GM21423 (cell line): ENCODE measurements at regions not wholly inside any gene's neighbourhood (a gene's known extent, or its start where the extent isn't known, plus 50 kb on each side); places are given as distances from the start of the nearest gene placed in this dataset.

Experiments used
- ATAC-seq: cut with Tn5 transposase; IDR thresholded peaks from one replicate; pipeline ENCODE4 v1.9.1; 2021; ENCODE audit warnings: mild to moderate bottlenecking, moderate library complexity; ENCODE audit not compliant: unreplicated experiment

DNA sequence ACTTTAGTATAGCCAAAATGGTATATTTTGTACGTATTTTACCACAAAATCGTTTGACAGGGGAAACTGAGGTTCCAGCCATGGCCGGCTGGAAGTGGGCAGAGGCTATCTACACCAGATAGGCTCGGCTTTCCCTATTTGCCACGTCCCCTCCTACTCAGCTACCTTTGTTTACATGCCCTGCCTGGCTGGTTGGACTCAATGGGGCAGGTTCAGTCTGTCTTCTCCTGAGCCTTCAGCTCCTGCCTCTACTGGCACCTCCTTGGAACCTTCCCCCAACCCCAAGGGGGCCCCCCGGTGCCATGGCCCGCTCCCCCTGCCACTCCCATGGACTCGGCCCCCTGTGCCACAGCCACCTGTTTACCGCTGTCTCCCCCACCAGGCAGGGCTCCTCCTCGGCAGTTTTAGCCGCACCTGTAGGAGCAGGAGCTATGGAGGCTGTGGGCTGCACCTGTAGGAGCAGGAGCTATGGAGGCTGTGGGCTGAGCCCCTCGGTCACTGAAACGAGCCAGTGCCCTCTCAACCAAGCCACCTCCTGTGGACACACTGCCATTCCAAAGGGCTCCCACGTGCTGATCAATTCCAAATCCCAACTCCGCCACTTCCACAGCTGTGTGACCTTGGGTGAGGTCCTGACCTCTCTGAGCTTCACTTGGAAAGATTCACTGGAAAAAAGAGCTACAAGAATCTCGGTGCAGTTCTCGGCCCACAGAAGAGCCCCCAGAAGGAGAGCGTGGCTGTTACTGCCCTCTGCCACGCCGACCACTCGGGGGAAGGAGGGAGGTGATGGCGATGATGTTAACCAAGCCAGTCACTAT is 62.2 kb downstream of the NCOR2 start:
- no peak for ATAC-seq

DNA sequence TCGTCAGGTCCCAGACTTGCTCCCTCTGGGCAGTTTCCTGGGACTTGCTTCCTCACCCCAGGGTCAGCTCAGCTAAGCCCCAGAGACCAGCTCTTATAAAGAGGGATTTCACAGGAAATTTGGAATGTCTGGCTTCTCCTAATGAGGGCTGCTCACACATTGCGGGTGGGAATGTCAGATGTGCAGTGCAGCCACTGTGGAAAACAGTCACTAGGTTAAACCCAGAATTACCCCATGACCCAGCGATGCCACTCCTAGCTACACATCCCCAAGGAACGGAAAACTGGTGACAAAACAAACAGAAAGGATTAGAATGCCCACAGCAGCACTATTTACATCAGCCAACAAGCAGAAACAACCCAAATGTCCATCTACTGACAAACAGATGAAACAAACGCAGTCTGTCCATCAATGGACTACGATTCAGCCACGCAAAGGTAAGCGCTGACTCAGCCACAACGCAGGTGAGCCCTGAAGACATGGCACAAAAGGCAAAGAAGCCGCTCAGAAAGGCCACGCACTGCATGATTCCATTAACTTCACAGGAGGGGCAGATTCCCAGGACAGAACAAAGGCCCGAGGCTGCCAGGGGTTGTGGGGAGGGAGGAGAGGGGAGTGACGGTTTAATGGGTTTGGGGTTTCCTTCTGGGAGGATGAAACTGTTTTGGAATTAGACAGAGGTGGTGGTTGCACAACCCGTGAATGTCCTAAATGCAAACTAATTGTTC is 63.0 kb downstream of the NCOR2 start:
- ATAC-seq: no peak

DNA sequence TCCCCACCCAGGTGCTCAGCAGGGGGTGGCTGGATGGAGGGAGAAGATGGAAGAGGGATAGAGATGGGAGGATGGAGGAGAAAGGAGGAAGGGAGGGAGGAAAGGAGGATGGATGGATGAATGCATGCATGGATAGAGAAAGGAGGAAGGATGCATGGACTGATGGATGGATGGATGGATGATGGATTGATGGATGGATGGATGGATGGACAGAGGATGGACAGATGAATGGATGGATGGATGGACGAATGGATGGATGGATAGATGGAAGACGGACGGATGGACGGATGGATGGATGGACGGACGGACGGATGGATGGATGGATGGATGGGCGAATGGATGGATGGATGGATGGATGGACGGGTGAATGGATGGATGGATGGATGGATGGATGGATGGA is 64.1 kb downstream of the NCOR2 start:
- no peak for ATAC-seq

DNA sequence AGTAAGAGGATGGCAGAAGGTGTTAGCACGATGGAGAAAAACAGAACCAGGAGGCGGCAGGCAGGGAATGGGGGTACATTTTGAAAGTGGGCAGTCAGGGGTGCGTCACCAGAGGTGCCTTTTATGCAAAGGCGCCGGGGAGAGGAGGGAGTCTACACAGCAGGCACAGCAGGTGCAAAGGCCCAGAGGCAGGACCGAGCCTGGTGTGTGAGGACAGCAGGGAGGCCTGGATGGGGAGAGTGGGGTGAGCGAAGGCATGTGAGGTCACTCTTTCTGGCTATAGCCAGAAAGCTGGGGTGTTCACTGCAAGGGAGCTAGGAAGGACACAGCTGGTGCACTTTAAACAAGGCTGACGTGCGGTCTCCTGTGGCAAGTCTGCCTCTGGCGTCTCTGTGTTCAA is 65.0 kb downstream of the NCOR2 start:
- ATAC-seq: no peak

DNA sequence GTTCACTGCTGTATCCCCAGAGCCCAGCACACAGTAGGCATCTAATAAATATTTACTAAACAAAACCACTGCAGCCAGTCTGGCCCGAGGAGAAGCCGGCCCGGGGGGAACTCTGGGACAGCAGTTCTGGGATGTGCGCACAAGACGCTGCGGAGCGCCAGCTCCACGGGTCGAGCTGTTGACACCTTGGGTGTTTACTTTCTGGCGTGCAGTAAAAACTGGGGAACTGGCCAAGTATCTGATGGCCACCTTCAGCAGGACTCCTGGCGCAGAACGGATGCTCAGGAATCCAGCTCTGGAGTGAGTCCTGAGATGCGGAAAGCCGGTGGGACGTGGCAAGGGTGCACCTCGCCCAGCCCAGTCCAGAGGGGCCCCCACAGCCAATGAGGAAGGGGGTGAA is 65.6 kb downstream of the NCOR2 start:
- no peak for ATAC-seq

DNA sequence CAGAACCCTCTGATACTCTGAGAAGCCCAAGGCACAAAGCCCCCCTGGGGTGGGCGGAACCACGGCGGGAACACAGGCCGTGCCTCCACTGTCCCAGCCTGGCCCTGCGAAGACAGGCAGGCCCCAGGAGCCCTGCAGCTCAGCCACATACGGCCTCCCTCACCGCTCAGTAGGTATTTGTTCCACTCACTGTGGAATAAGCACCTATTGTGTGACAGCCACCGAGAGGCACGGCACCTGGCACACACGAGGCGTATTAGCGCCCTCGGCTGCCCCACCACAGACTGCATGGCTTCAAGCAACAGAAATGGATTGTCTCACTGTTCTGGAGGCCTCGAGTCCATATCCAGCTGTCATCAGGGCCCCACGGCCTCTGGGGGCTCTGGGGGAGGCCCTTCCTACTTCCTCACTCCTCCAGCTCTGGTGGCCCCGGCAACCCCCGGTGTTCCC is 66.3 kb downstream of the NCOR2 start:
- no peak for ATAC-seq

DNA sequence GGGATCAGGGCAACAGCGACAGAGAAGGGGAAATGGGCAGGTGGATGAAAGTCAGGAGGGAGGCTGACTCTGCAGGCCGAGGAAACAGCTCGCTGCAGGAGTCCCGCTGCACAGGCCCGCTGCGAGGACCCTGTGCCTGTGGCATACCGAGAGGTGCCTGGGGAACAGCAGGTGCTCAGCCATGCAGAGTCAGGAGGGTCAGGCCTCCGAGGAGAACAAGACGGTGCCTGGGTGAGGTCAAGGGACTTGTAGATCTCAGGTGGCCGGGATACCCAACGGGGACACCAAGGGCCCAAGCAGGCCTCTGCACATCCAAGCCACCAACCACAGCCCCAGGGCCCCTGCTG is 67.5 kb downstream of the NCOR2 start:
- ATAC-seq: no peak

DNA sequence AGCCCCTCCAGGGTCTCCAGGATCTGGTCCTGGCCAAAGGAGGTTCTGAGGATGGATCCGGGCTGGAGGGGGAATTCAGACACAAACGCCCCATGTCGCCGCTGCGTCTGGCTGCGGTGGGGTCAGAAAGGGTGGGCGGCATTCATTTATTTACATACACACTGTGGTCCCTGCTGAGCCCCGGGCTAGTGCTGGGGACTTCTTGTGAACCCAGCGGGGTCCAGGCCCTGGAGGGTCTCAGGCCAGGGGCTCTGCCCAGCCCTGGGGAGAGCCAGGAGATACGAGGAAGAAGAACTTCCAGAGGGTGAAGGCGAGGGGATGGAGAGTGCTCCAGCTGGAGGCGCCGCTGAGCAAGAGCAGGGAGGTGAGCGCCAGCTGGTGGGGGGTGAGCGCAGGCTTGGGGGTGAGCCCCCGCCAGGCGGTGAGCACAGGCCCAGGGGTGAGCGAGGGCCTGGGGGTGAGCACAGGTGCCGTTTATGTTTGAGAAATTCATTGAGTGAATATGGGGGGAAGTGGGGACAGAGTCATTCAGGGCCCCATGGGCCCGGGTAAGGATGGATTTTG is 68.1 kb downstream of the NCOR2 start:
- no peak for ATAC-seq

DNA sequence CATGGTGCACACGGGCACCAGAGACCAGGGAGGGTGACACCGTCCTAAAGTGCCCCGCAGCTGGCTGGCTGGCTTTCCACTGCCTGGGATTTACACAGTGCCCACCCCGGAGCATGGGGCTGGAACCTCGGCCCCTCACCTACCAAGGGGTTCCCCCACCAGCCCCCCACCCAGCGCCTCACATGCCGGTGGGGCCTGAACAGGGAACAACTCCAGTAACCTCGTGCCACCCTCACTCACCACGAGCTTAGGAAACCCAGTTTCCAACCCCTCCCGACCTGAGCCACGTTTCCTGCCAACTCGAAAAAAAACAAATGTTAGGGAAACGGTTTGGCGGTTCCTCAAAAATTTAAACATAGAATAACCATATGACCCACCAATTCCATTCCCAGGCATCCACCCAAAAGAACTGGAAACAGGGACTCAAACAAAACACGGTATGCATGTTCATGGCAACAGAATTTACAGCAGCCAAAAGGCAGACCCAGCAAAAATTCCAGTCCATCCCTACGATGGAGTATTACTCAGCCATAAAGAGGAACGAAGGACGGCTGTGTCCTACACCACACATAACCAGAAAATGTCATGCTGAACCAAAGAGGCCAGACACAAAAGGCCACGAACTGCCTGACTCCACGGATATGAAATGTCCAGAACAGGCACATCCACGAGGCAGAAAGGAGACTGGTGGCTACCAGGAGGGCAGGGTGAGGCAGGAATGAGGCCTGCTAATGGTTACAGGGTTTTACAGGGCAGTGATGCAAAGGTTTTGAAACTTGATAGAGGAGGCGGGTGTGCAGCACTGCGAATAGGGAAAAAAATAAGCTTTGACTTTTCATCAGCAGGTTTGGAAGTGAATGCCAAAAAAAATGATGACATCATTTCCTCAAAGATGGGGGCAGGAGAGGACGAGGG is 68.9 kb downstream of the NCOR2 start:
- no peak for ATAC-seq

DNA sequence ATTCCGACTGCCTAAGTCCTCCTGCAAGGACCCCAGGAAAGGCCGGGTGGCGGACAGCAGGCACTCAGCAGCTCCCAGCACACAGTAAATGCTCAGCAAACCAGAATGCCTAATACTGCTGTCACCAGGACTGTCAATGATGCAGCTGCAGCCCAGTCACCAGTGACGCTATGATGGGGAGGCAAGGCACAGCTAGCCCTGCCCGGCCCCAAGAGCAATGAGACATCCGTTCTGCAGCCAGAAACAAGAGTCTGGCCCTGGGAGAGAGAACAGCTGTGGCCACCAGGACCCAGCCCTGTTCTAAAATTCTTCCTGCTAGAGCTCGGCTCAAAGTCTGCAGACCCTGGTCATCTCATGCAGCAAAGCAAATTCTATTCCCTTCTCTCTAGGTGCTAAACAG is 69.8 kb downstream of the NCOR2 start:
- no peak for ATAC-seq

DNA sequence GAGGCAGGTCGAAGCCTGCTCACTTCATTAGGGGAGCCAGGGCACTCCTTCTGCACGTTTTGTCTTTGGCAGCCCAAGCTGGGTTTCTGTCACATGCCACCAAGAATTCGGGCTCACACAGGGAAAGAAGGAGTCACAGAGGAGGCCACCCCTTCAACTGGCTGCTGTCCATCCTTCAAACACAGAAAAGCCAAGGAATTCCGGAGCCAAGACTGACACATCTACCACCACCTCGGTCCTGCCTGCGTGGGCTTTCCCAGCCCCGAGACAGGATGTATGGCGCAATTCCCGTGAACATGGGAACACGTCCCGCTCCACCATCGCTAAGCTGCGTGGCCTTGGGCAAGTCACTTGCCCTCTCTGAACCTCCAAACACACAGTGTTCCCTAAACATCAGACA is 70.4 kb downstream of the NCOR2 start:
- ATAC-seq: no peak

DNA sequence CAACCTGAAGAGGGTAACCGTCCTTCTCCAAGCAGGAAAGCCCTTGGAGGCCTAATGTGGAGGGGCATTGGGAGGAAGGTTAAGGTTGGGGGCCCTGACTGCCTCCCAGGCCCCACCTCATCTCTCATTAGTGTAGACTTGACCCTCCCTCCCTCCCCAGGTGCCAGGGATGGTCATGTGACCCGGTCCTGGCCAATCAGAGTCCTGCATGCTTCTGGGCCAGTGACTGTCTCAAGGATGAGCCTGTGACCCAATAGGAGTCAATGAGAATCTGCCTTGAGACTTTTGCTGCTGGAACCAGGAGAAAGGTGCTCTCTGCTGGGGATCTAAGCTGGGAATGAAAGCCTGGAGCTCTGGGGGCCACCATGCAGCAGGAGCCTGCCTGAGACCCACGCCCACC is 70.8 kb downstream of the NCOR2 start:
- ATAC-seq: no peak

DNA sequence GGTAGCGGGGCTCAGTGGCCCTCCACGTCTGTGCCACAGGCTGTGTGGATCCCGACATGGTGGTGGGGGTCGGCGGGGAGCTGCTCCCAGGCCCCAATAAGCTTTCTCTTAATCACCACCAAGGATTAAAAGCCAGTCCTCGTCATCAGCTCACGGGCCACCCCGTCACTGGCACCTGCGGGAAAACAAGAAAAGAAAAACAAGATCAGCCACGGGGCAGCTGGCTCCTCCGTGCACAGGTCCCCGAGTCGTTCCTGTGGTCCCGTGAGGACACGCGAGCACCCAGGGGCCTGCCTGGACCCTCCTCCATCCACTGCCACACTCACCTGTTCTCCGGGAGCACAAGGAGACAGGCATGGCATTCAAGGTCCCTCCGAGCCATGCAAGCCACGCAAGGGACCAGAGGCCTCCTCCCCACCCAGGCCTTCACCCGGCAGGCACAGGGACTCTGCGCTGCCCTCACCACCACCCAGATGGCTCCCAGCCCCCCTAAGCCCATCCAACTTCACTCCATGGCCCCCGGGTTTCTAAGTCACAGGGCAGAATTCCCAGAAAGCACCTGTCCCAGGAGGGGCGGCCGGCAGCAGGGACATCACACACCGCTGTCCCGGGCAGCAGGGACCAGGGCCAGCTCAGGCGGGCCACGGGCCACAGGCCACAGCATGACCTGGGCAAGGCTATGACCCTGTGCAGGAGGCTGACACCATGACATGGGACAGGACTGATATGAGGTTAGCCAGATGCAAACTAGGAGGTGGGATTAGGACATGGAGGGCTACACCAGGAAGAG is 72.0 kb downstream of the NCOR2 start:
- no peak for ATAC-seq

DNA sequence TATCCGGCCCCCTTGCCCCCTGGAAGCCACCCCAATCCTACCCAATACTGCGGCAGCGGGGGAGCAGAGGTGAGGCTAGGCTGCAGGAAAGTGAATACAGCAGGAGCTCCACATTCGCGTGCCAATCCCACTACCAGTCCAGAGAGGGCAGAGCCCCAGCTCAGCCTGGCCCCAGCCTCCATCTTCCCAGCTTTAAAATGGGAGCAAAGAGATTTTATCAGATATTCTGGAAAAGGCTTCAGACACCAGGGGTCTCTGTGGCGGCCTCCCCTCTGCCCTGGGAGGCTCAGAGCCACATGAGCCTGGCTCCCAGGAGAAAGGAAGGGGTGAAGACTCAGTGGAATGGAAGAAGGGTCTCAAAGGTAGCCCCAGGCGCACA is 72.7 kb downstream of the NCOR2 start:
- no peak for ATAC-seq

DNA sequence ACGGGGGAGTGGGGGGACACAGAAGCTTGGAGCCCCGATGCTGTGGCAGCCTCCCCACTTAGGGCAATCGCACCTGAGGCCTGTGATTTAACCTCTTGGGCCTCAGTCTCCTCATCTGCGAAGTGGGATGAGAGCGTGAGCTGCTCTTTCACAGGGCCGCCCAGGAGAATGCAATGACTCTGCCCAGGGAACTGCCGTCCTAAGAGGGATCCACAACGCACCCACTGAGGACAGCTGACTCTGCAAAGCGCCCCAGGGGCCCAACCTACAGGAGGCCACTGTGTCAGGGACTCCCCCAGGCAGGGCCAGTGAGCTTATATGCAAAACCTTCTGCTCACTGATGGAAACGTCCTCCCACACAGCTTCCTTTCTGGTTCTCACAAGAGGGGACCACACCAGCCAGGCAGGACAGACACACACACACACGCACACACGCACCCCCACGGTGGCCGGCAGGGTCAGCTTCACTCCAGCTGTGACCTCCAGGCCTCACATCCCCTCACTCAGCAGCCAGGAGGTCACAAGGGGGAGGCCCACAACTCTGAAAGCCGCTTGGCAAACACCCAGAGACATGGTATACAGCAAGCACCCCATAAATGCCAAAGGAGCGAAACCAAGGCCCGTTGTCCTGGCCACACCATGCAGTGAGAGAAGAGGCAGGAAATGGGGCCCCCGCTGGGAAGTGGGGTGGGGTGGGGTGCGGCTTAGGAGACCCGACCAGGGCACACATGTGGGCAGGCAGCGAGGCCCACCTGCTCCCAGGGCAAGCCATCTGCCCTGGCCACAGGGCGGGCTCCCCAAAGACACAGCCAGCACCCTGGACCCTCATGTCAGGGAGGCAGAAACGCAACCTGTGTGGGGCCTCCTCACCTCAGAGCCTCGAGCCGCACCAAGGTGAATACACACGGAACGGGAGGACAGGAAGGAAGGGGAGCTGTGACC is 73.3 kb downstream of the NCOR2 start:
- peak; percentile 90 for ATAC-seq

DNA sequence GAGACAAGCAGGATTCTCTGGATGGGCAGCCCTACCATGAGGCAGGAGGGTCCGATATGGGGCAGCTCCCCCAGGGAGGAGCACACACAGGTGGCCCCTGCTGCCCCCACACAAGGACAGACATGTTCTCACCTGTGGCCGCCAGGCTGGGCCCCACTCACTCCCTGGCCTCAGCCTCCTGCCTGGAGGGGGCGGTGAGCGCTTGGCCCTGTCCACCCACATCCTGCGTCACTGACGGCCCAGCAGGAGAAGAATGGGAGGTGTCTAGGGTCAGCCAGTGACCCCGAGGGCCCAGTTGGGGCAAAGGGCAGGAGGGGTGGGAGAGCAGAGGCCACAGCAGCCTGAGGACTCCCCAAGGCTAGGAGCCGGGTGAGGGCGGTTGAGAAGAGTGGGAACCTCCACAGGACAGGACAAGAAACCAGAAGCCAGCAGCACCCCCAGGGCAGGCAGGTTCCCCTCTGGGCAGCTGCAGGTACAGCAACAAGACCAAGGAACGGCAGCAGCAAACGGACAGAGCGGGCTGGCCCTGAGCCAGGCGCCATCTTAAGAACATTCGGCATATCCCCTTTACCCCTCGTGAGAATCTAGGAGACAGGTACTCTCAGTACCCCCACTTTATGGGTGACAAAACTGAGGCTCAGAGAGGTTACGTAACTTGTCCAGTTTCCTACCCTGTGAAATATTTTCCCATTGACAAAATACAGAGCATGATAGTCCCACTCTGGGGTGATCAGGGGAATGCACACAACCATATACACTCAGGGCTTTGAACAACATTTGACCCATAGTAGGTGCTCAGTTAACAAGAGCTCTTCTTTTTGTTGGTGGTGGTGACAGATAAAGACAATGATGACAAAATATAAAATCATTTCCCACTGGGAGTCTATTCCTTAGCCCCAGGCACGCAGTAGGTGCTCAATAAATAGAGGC is 74.3 kb downstream of the NCOR2 start:
- no peak for ATAC-seq

DNA sequence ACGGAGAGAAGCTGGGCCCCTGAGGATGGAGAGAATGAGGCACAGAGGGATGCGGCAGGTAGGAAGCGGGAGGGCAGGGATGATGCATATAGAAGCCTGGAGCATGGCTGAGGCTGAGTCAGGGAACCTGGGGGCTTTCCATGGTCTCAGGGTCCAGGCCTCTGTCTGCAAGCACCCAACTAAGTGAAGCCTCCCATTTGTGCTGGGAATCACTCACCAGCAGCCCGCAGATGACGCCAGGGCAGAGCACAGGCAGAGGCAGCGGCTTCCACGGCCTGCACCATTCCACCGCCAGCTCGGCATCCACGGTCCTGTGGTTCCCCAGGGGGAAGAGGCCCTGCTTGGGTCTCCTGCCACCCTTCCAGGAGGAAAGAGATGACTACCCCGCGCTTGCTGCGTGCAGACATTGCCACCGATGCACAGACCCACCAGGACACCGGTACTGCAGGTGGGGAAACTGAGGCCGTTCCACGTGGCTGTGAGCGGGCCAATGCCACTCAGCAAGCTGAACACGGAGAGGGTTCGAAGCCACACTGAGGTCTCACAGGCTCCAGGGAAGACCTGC is 75.5 kb downstream of the NCOR2 start:
- no peak for ATAC-seq

DNA sequence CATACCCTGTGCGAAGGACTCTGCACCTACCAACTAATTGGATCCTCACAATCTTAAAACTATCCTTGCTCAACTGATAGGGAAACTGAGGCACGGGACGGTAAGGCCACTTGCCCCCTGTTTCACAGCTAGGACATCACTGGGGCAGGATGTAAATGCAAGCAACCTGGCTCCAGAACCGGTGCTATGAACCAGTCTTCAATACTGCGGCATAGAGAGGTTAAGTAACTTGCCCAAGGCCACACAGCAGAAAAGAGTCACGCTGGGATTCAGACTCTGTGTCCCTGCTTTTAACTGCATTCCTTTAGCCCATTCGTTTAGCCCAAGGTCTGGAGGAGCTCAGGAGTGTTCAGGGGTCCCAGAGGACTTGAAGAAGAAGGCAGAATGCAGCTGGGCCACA is 76.1 kb downstream of the NCOR2 start:
- no peak for ATAC-seq
